Dedifferentiated amniotic fluid mesenchymal stem cell (primary cell): ENCODE measurements at regions not wholly inside any gene's neighbourhood (a gene's known extent, or its start where the extent isn't known, plus 50 kb on each side); places are given as distances from the start of the nearest gene placed in this dataset.
"Not testable (repeated sequence)": the region's sequence is repeated elsewhere in the genome, so short reads cannot be mapped to it uniquely, and the experiment has no call there.

Experiments used
- DNase-seq: peaks from one replicate; pipeline ENCODE4 v3.0.0-alpha.2; 2016; ENCODE audit errors: extremely low spot score

- no peak for DNase-seq
These were observed 185.0 kb downstream of the ANKRD60 start for GRCh38 chr20:58043236-58044140.

GRCh38 chr20:58042591-58042990 is 185.9 kb downstream of the ANKRD60 start:
- no peak for DNase-seq

- DNase-seq: no peak
These were observed 187.8 kb downstream of the ANKRD60 start for GRCh38 chr20:58040447-58041290.

- DNase-seq: no peak
These were observed 189.0 kb downstream of the ANKRD60 start for GRCh38 chr20:58039274-58040092.

- DNase-seq: no peak
These were observed 190.3 kb downstream of the ANKRD60 start for GRCh38 chr20:58038123-58038654.

GRCh38 chr20:58037631-58038030 is 190.8 kb downstream of the ANKRD60 start:
- DNase-seq: no peak

GRCh38 chr20:58033026-58033536 is 195.4 kb downstream of the ANKRD60 start:
- DNase-seq: no peak

GRCh38 chr20:58032599-58032998 is 195.9 kb downstream of the ANKRD60 start:
- DNase-seq: no peak

- not testable (repeated sequence) for DNase-seq
These were observed 197.1 kb downstream of the ANKRD60 start for GRCh38 chr20:58031350-58031749.

- no peak for DNase-seq
These were observed 200.3 kb downstream of the ANKRD60 start for GRCh38 chr20:58028123-58028522.

- no peak for DNase-seq
These were observed 202.1 kb downstream of the ANKRD60 start for GRCh38 chr20:58026361-58026760.

- no peak for DNase-seq
These were observed 203.2 kb downstream of the ANKRD60 start for GRCh38 chr20:58025233-58025632.

- no peak for DNase-seq
These were observed 204.2 kb downstream of the ANKRD60 start for GRCh38 chr20:58024241-58024721.

GRCh38 chr20:58023781-58024180 is 204.7 kb downstream of the ANKRD60 start:
- no peak for DNase-seq

- no peak for DNase-seq
These were observed 205.1 kb downstream of the ANKRD60 start for GRCh38 chr20:58023346-58023745.

- DNase-seq: no peak
These were observed 205.7 kb downstream of the ANKRD60 start for GRCh38 chr20:58022711-58023110.

- no peak for DNase-seq
These were observed 207.0 kb downstream of the ANKRD60 start for GRCh38 chr20:58021481-58021880.

- no peak for DNase-seq
These were observed 207.6 kb downstream of the ANKRD60 start for GRCh38 chr20:58020656-58021454.

- no peak for DNase-seq
These were observed 208.4 kb downstream of the ANKRD60 start for GRCh38 chr20:58019850-58020625.
